ENCODE measurements at regions not wholly inside any gene's neighbourhood (a gene's known extent, or its start where the extent isn't known, plus 50 kb on each side); places are given as distances from the start of the nearest gene placed in this dataset.

GRCh38 chr2:184154438-184154837 lies 443.9 kb upstream of the ZNF804A start:
- TF ChIP-seq CTCF (optimal IDR thresholded peaks at IDR 0.05 in 1 of 3, IDR thresholded peaks at IDR 0.05 in 1 of 3, conservative IDR thresholded peaks at IDR 0.05 in 1 of 3; ENCODE audit: extremely low read depth in 1 of 3, insufficient read depth in 2 of 3, low read length in 3 of 3) (no peak), EZH2 (IDR thresholded peaks at IDR 0.05; ENCODE audit: low read length) (no peak)

Data from keratinocyte (primary cell).